Fibroblast of the aortic adventitia (primary cell): ENCODE measurements at regions not wholly inside any gene's neighbourhood (a gene's known extent, or its start where the extent isn't known, plus 50 kb on each side); places are given as distances from the start of the nearest gene placed in this dataset.

ENCODE experiments used
- DNase-seq: peaks from one replicate; pipeline ENCODE4 v3.0.0-alpha.2; 2010; ENCODE audit warnings: low read depth
- H3K4me3 ChIP-seq: 2 replicates; pipeline ENCODE4 v1.5.1; 2011; ENCODE audit warnings: low read depth, mild to moderate bottlenecking, control low read depth, low read length, moderate library complexity
- TF ChIP-seq, protein P1 (sequence below): IDR thresholded peaks from 2 replicates; pipeline ENCODE4 v1.5.1; 2011; ENCODE audit warnings: mild to moderate bottlenecking, low read length, control low read depth, inconsistent platforms; ENCODE audit not compliant: insufficient read depth

DNA sequence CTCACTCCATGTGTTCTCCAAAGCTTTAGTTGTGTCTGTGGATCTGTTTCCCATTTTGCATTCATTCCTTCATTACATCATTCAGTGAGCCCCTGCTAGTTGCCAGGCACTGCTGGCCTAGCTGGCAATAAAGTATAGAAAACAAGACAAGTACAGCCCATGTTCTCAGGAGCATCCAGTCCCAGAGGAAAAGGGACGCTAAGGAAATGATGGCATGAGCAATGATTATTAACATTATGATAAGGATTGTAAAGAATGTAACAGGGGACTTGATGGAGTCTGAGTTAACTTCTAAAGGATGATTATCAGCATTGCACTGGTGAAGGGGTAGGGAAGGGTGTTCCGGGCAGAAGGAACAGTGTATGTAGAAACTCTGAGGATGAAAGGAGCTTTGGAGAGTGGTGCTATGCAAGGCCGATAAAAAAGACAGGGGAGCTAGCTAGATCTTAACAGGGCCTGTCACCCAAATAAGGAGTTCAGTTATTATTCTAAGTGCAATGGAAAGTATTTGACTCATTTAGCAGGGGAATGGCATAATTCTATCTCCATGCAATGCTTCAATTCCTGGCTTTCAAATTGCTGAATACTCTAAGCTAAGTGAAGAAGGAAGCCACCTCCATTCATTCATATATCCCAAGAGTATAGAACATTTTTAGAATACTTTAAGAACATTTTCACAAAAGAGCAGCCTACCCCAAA is 258.2 kb upstream of the STT3B start:
- no peak overlapping the region for H3K4me3 ChIP-seq
- TF ChIP-seq, protein P1, sequence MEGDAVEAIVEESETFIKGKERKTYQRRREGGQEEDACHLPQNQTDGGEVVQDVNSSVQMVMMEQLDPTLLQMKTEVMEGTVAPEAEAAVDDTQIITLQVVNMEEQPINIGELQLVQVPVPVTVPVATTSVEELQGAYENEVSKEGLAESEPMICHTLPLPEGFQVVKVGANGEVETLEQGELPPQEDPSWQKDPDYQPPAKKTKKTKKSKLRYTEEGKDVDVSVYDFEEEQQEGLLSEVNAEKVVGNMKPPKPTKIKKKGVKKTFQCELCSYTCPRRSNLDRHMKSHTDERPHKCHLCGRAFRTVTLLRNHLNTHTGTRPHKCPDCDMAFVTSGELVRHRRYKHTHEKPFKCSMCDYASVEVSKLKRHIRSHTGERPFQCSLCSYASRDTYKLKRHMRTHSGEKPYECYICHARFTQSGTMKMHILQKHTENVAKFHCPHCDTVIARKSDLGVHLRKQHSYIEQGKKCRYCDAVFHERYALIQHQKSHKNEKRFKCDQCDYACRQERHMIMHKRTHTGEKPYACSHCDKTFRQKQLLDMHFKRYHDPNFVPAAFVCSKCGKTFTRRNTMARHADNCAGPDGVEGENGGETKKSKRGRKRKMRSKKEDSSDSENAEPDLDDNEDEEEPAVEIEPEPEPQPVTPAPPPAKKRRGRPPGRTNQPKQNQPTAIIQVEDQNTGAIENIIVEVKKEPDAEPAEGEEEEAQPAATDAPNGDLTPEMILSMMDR: no peak
- DNase-seq: no peak

DNA sequence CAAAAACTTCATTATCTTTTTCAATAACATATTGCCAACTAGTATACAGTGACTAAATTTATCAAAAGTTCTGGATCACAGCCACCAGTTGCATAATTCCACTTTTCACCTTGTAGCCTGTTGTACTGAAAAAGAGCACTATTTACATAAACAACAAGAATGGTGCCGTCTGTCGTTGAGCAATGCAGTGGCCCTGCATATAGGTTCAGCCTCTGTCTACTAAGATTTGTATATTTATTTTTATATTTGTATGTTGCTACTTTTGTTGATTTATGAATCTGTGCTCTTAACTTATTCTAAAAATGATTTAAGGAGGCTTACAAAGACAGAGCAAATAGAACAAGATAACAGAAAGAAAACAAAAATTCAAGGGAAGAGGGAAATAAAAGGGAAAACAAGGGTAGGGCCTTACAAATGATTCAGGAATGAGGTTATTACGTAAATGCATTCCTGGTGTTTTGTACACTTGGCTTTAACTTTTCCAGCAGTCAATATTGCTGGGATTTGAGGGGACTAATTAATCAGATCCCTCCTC is 257.6 kb upstream of the STT3B start:
- no peak overlapping the region for H3K4me3 ChIP-seq
- TF ChIP-seq, protein P1: no peak
- DNase-seq: peak; percentile 42

DNA sequence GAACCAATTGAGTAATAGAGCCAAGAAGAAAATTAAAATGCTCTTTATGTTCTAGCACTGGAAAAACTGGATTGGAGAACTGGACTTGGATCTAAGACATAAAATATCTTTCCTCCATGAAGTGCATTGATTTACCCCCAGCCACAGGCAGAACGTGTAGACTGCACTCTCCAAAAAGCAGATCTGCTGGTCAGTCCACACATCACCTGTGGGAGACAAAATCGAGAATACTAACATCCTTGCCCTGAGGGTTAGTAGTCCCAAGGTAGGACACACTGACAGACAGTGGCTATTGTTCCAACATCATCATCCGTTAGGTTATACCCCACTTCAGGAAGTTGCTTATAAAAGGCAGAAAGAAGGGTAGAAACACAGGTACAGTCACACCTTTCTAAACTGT is 257.1 kb upstream of the STT3B start:
- no peak overlapping the region for H3K4me3 ChIP-seq
- DNase-seq: no peak
- TF ChIP-seq, protein P1: no peak

DNA sequence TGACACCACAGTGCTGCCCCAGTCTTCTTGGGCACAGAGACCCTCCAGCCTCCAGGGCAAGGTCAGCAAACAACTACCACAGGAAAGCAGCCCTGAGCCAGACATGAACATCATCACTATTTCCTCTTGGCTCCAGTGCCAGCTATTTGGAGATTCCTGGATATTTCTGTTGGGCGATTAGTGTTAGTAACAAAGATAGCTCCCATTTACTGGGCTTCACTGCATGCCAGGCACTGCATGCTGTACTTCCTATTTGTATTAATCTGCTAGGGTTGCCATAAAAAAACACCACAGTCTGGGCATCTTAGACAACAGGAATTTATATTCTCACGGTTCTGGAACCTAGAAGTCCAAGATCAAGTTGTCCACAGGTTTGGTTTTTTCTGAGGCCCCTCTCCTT is 255.1 kb upstream of the STT3B start:
- H3K4me3 ChIP-seq: no peak overlapping the region
- TF ChIP-seq, protein P1: no peak
- DNase-seq: peak; percentile 51

DNA sequence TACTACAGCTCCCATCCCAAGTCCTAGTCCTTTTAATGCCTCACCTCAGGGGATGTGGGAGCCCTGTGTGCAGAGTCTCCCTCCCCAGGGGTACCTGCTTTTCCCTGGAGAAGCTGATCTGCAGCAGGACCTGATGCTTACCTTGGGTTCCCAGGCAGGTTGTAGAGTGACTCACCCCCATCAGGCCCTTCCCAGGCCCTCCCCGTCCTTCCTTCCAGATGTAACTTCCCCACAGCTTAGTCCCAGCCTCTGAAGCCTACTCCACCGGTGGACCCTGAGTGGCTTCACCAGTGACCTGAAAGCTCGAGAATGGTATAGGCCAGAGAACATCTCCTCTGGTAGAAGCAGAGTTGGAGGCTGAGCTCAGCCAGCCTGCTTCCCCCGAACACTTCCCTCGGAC is 254.2 kb upstream of the STT3B start:
- DNase-seq: no peak
- H3K4me3 ChIP-seq: no peak overlapping the region
- TF ChIP-seq, protein P1: no peak

DNA sequence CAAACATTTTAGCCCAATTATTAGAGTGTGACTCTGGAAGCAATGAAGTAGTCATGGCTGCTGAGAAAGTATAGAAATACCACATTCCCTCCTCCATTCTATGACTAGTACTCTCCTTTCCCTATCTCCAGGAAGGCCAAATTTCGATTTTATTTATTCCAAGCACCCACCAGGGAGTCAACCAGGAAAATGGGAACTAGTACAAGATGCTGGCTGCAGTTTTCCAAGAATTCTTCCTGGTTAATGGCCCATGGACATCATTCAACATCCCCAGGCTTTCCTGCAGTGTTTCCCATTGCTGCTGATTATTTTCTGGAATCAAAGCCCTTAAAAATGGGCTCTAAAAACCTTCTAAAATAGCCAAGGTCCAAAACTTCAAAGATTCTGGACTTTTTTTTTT is 247.9 kb upstream of the STT3B start:
- H3K4me3 ChIP-seq: no peak overlapping the region
- TF ChIP-seq, protein P1: no peak
- no peak for DNase-seq
